GM06990 (cell line): ENCODE measurements at regions not wholly inside any gene's neighbourhood (a gene's known extent, or its start where the extent isn't known, plus 50 kb on each side); places are given as distances from the start of the nearest gene placed in this dataset.

Experiments used
- DNase-seq: peaks from one replicate; pipeline ENCODE4 v3.0.0-alpha.2; 2011; ENCODE audit not compliant: insufficient read length; ENCODE audit errors: extremely low read depth
- H3K27me3 ChIP-seq: replicated peaks from 2 replicates; pipeline ENCODE4 v1.6.0; 2011; ENCODE audit warnings: low read length; ENCODE audit not compliant: control insufficient read depth, insufficient read depth
- H3K36me3 ChIP-seq: 2 replicates; pipeline ENCODE4 v1.5.1; 2011; ENCODE audit warnings: low read length; ENCODE audit not compliant: control insufficient read depth, insufficient read depth
- H3K4me3 ChIP-seq: replicated peaks from 2 replicates; pipeline ENCODE4 v1.5.1; 2011; ENCODE audit warnings: low read depth, mild to moderate bottlenecking, control low read depth, low read length
- TF ChIP-seq, protein P1 (sequence below): IDR thresholded peaks from 2 replicates; pipeline ENCODE4 v1.5.1; 2011; ENCODE audit warnings: low read length, control low read depth, mild to moderate bottlenecking, inconsistent platforms; ENCODE audit not compliant: insufficient read depth, poor library complexity, severe bottlenecking

DNA sequence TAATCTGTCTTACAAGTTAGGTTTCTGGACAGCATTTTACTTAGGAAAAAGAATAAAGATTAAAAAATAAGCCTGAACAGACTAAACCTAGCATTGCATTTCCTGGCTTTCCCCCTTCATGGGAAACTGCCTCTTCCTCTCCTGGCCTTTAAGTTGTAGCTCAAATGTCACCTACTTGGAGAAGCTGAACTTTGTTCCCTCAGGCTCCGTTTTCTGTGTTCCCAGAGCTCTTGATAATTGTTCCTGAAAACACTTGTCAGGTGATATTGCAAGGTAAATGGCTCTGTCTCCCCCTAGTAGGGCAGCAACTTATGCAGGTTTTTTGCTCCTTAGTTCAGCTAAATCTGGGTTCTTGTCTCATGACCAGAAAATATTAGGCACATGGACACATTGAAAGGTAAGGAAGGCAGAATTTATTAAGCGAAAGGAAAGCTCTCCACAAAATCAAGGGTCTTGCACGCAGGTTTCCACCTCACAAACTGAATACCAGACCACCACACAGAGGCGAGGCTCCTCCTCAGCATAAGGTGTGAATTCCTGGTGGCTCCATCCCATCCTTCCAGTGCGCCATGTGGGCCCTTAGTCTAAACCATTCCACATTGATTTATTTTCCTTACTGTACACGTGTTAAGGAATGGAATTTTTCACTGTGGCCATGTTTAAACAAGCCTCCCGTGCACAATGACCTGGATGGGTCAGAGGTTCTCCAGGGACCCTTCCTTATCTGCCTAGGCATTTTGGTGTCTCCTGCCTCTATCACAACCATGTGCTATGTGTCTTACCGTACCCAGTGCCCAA lies 229.3 kb downstream of the HNMT start:
- TF ChIP-seq, protein P1, sequence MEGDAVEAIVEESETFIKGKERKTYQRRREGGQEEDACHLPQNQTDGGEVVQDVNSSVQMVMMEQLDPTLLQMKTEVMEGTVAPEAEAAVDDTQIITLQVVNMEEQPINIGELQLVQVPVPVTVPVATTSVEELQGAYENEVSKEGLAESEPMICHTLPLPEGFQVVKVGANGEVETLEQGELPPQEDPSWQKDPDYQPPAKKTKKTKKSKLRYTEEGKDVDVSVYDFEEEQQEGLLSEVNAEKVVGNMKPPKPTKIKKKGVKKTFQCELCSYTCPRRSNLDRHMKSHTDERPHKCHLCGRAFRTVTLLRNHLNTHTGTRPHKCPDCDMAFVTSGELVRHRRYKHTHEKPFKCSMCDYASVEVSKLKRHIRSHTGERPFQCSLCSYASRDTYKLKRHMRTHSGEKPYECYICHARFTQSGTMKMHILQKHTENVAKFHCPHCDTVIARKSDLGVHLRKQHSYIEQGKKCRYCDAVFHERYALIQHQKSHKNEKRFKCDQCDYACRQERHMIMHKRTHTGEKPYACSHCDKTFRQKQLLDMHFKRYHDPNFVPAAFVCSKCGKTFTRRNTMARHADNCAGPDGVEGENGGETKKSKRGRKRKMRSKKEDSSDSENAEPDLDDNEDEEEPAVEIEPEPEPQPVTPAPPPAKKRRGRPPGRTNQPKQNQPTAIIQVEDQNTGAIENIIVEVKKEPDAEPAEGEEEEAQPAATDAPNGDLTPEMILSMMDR: no peak
- Histone ChIP-seq H3K36me3 (no peaks in the 10 kb centered on the region), H3K4me3 (no peak overlapping the region), H3K27me3 (no peaks in the 10 kb centered on the region)
- no peak for DNase-seq

DNA sequence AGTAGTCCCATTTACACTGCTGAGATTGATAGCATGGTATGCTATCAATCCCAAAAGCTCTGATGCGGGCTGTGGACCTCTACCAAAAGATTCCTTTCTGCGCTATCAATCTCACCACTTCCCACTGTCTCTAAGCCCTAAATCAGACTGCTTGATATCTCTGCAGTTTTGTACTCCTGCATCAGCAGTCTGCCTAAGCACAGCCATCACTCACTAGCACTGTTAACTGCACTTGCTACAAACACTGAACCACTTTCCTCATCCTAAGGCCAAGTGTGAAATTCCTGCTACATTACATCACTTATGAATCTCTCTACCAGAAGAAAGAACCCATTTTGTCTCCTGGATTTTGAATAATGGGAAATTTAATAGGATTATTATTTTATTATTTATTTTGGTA lies 237.0 kb downstream of the HNMT start:
- DNase-seq: no peak
- Histone ChIP-seq H3K27me3 (no peaks in the 10 kb centered on the region), H3K4me3 (no peak overlapping the region), H3K36me3 (no peaks in the 10 kb centered on the region)
- TF ChIP-seq, protein P1: no peak

DNA sequence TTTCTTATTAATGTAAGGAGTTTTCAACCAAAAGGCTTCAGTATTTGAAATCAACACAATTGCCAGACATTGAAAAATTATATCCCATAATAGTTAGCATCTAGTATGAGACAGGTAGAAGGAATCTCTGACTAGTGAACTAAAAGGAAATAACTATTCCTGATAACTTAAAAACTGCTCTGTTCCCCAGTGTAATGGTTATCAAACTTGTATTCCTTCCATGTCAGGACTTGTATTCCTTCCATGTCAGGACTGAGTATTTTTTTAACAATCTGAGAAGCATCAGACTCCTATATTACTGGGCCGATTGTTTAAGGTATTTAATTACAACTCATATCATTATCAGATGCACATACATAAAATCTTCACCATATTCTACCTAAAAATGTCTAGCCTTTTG lies 238.5 kb downstream of the HNMT start:
- Histone ChIP-seq H3K36me3 (no peaks in the 10 kb centered on the region), H3K4me3 (no peak overlapping the region), H3K27me3 (no peaks in the 10 kb centered on the region)
- TF ChIP-seq, protein P1: no peak
- no peak for DNase-seq

DNA sequence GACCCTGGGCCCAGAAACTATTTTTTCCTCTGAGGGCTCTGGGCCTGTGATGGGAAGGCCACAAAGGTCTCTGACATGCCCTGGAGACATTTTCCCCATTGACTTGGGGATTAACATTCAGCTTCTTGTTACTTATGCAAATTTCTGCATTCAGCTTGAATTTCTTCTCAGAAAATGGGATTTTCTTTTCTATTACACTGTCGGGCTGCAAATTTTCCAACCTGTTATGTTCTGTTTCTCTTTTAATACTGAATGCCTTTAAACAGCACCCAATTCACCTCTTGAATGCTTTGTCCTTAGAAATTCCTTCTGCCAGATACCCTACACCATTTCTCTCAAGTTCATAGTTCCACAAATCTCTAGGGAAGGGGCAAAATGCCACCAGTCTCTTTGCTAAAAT lies 241.0 kb downstream of the HNMT start:
- Histone ChIP-seq H3K36me3 (no peaks in the 10 kb centered on the region), H3K4me3 (no peak overlapping the region), H3K27me3 (no peaks in the 10 kb centered on the region)
- no peak for DNase-seq
- TF ChIP-seq, protein P1: no peak

DNA sequence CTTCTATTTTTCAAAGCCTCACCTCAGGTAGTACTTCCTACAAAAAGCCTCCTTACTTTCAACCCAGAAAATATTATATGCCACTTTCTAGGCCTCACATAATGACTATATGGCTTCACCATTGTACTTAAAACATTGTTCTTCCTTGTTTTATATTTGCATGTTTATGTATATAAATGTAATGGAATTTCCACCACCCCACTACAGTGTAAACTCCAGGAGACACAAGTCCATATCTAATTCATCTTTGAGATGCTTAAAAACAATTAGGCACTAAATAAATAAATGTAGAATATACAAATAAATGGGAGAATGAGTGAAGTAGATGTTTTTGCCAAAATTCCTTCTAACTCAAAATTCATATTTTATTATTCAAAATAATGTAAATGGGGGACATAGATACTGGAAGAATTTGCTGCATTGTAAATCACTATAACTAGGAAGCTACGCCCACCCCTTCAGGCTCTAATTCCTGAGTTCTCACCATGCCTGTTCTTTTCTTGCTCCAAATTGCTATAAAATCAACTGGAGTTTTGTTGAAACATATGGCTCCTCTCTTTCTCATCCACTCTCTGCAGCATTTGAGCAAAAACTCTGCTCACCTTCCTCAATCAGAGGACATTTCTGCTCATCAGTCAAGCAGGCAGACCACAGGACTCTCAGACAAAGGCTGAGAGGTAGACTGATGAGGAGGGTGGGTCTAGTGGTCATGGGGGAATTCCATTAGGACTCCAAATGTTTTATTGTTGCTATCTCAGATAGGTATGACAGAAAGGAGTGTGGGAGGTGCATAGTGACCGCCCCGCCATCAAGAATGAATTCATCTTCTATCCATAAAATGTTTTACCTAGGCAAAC lies 243.0 kb downstream of the HNMT start:
- TF ChIP-seq, protein P1: no peak
- DNase-seq: no peak
- Histone ChIP-seq H3K36me3 (no peaks in the 10 kb centered on the region), H3K27me3 (no peaks in the 10 kb centered on the region), H3K4me3 (no peak overlapping the region)
